Neural progenitor cell (in vitro differentiated cells): ENCODE measurements at regions not wholly inside any gene's neighbourhood (a gene's known extent, or its start where the extent isn't known, plus 50 kb on each side); places are given as distances from the start of the nearest gene placed in this dataset.

Source experiments
- CTCF ChIP-seq: fragments of 200-600 bp; sonication (generic); IDR thresholded peaks from 2 replicates; pipeline ENCODE4 v1.5.1; 2017; ENCODE audit warnings: antibody characterized with exemption, mild to moderate bottlenecking
- EZH2 ChIP-seq: fragments of 200-600 bp; sonication (generic); IDR thresholded peaks from 2 replicates; pipeline ENCODE4 v1.6.1; 2017; ENCODE audit warnings: antibody characterized with exemption, mild to moderate bottlenecking, moderate library complexity
- EZH2phosphoT487 ChIP-seq: fragments of 200-600 bp; sonication (generic); IDR thresholded peaks from 2 replicates; pipeline ENCODE4 v1.6.1; 2017; ENCODE audit warnings: antibody characterized with exemption

- TF ChIP-seq CTCF (no peak), EZH2 (no peak), EZH2phosphoT487 (no peak)
Measured at GRCh38 chr1:232873931-232874330, 68.7 kb downstream of the MAP10 start.
